SJSA1 (cell line): ENCODE measurements at regions not wholly inside any gene's neighbourhood (a gene's known extent, or its start where the extent isn't known, plus 50 kb on each side); places are given as distances from the start of the nearest gene placed in this dataset.
"Not testable (repeated sequence)": the region's sequence is repeated elsewhere in the genome, so short reads cannot be mapped to it uniquely, and the experiment has no call there.

Experiments used
- DNase-seq, 2 experiments: peaks; one replicate each; pipeline ENCODE4 v3.0.0-alpha.2; 2015 to 2020; ENCODE audit warnings: low spot score in 2 of 2, low read depth in 1 of 2
- H3K27ac ChIP-seq: fragments of 250-450 bp; sonication (Bioruptor Pico); 2 replicates; pipeline ENCODE4 v1.5.1; 2020; ENCODE audit warnings: mild to moderate bottlenecking, moderate library complexity
- H3K27me3 ChIP-seq: fragments of 250-450 bp; sonication (Bioruptor Pico); replicated peaks from 2 replicates; pipeline ENCODE4 v1.5.1; 2020; ENCODE audit warnings: mild to moderate bottlenecking, moderate library complexity
- H3K36me3 ChIP-seq: fragments of 250-450 bp; sonication (Bioruptor Pico); 2 replicates; pipeline ENCODE4 v1.5.1; 2020; ENCODE audit warnings: mild to moderate bottlenecking
- H3K4me1 ChIP-seq: fragments of 250-450 bp; sonication (Bioruptor Pico); replicated peaks from 2 replicates; pipeline ENCODE4 v1.6.1; 2021; ENCODE audit warnings: mild to moderate bottlenecking
- H3K4me3 ChIP-seq: fragments of 250-450 bp; sonication (Bioruptor Pico); 2 replicates; pipeline ENCODE4 v1.5.1; 2020; ENCODE audit warnings: mild to moderate bottlenecking
- H3K9me3 ChIP-seq: fragments of 250-450 bp; sonication (Bioruptor Pico); replicated peaks from 2 replicates; pipeline ENCODE4 v1.5.1; 2020; ENCODE audit warnings: mild to moderate bottlenecking

DNA sequence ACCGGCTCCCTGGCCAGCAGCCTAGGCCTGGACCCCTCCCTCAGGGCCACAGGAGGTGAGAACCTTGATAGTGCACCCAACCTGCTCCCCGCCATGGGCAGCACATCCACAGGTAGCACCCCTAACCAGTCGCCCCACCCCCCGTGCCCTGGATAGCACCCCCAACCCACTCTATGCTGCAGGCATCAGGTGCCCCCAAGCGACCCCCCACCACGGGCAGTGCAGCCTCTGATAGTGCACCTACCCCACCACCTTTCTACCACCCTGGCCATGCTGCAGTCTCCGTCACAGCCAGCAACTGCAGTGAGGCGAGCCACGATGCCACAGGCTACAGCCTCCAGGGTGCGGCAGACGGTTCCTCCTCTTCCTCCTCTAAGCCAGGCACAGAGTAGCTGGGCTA, 55.6 kb downstream of the SOWAHC start:
- Histone ChIP-seq H3K27ac (no peak overlapping the region), H3K36me3 (no peaks in the 10 kb centered on the region), H3K4me3 (no peak overlapping the region), H3K27me3 (peaks cover 3% of the 10 kb centered on the region; the same call in 1 of the 2 replicates), H3K4me1 (no peaks in the 10 kb centered on the region), H3K9me3 (no peaks in the 10 kb centered on the region; the same call in 1 of the 2 replicates)
- no peak for DNase-seq

DNA sequence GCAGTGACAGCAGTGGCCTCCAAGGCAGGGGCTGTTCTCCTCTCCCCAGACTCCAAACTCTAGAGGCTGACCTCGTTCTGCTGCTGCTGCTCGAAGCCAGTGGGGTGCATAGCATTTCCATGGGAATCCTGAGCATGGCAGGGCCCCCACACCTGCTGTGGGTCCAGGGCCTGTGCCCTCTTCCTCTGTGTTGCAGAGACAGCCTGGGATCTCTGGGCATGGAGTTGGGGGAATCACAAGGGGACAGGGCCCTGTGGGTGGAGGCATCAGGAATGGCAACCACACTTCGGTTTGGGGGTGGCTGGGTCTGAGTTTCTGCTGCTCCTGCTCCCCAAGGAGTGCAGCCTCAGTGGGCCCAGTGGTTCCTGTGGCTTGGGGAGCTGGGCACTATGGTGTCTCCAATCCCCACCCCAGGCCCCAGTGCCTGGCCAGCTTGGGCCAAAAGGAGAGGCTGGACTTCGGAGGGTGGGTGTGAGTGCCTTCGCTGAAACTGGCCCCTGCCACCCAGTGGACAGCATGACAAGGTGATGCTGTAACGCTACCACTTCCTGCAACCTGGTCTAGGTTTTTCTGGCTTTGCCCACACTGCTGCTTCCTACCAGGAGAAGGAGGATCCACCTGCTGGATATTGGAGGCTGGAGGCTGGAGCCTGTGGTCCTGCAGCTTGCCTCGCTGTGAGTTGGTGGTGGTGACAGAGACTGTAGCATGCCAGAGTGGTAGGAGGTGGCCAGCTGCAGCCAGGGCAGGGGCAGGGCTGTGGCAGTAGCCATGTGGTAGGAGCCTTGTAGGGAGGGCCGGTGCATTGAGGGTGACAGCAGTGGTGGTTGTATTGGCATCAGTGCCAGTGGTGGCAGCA, 56.6 kb downstream of the SOWAHC start:
- H3K4me1 ChIP-seq: no peaks in the 10 kb centered on the region

DNA sequence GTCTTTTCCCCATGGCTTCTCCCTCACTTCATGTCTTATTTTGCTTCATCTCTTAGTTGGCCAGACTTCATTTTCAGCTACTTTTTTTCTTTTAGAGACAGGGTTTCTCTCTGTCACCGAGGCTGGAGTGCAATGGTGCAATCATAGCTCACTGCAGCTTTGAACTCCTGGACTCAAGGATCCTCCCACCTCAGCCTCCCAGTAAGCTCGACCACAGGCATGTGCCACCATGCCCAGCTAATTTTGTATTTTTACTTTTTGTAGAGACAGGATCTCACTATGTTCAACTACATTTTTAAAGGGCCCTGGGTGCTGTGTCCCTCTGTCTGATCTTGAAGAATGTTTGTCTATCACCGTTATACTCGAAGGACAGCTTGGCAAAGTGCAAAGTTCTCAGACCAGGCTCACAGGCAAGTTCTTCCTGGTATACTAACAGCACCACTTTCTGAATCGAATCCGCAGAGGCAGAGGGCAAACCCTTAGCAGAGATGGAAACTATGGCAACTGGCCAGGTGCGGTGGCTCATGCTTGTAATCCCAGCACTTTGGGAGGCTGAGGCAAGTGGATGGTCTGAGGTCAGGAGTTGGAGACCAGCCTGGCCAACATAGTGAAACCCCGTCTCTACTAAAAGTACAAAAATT, 60.9 kb downstream of the SOWAHC start:
- Histone ChIP-seq H3K27me3 (no peaks in the 10 kb centered on the region), H3K4me1 (no peaks in the 10 kb centered on the region), H3K9me3 (no peaks in the 10 kb centered on the region), H3K4me3 (no peak overlapping the region), H3K27ac (no peak overlapping the region), H3K36me3 (no peaks in the 10 kb centered on the region)
- no peak for DNase-seq

More for the DNA sequence above, 56.6 kb downstream of the SOWAHC start:
- H3K27me3 ChIP-seq: peaks cover 3% of the 10 kb centered on the region; the same call in 1 of the 2 replicates
- H3K9me3 ChIP-seq: no peaks in the 10 kb centered on the region; the same call in 1 of the 2 replicates
- H3K4me3 ChIP-seq: no peak overlapping the region
- H3K27ac ChIP-seq: no peak overlapping the region
- no peak for DNase-seq
- H3K36me3 ChIP-seq: no peaks in the 10 kb centered on the region

DNA sequence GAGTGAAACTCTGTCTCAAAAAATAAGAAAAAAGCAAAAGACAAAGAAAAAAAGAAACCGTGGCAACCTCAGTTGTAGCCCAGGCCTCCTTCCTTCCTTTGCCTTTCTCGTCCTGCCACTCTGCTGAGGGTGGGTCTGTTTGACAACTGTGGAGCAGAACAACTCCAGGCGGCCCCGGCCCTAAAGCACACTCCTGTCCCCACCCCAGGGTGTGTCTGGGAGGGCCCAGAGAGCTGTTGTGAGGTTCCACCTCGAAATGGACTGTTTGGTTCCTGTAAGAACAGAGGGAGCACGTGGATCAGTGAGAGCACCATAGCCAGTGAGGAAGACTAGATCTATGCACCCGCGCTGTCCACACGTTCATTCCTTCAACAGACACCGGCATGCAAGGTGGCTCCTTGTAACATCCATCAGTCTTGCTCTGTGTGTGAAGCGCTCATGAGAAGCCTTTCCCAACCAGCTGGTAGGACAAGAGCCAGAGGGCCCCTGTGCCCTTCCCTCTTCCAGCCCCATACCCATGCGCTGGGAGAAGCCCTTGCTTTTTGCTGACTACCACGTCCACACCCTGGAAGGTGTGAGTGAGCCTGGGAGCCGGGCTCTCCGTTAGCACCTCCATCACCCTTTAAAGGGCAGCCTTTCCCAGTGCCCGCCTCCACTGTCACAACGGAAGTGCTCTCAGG, 61.6 kb downstream of the SOWAHC start:
- no peaks in the 10 kb centered on the region for H3K36me3 ChIP-seq
- no peaks in the 10 kb centered on the region for H3K9me3 ChIP-seq
- no peak overlapping the region for H3K27ac ChIP-seq
- DNase-seq: no peak
- H3K27me3 ChIP-seq: no peaks in the 10 kb centered on the region
- H3K4me3 ChIP-seq: no peak overlapping the region
- H3K4me1 ChIP-seq: no peaks in the 10 kb centered on the region

DNA sequence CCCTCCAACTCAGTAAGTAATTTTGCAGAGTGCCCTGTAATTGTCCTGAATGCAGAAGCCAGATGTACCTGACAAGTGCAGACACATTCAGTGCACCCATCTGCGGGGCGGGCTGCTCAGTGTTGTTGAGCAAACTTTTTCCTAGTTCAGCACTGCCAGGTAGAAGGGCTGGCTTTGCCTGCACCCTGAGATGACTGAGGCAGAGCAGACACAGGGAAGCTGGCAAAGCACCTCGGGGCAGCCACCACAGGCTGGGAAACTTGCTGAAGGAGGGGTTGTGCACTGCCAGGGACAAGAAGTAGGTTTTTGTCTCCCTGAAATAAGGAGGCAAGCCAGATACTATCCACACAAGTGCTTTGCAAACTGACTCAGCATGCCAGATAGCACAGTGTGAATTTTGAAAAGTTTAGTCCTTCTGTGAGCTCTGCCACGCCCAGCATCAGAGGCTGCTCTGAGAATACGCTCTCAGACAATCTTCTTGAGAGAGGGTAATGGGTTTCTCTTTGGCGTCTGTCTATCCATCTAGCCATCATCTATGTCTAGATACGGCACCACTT, 62.3 kb downstream of the SOWAHC start:
- H3K9me3 ChIP-seq: no peaks in the 10 kb centered on the region
- H3K4me1 ChIP-seq: no peaks in the 10 kb centered on the region
- DNase-seq: no peak
- no peak overlapping the region for H3K27ac ChIP-seq
- no peak overlapping the region for H3K4me3 ChIP-seq
- H3K36me3 ChIP-seq: no peaks in the 10 kb centered on the region
- no peaks in the 10 kb centered on the region for H3K27me3 ChIP-seq

DNA sequence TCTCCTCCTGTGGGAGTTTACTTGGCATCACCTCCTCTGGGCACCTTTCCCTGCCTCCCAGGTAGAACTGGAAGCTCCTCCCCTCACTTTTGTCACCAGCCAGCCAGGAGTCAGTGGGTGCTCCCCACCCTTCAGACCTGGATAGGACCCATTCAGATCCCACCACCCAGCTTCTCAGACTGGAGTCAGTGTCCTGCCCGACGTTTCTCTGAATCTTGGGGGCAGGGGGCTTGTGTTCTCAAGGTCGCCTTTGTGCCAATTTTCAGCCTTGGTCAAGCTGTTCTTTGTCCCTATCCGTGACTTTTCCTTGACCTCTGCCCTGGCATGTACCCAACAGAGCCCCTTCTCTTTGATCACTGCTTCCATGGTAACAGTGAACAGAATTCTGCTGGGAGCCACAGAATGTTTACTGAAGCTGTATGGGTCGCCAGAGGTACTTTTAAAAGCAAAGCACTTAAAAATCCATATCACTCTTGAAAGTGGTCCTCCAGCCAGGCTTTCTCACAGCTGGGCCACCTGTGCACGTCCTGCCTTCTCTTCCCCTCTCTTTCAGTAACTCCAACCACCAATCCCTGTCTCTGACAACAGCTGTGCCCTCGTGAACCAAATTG, 63.1 kb downstream of the SOWAHC start:
- not testable (repeated sequence) for H3K4me1 ChIP-seq, H3K27me3 ChIP-seq, H3K9me3 ChIP-seq, DNase-seq, H3K36me3 ChIP-seq, H3K4me3 ChIP-seq, H3K27ac ChIP-seq

DNA sequence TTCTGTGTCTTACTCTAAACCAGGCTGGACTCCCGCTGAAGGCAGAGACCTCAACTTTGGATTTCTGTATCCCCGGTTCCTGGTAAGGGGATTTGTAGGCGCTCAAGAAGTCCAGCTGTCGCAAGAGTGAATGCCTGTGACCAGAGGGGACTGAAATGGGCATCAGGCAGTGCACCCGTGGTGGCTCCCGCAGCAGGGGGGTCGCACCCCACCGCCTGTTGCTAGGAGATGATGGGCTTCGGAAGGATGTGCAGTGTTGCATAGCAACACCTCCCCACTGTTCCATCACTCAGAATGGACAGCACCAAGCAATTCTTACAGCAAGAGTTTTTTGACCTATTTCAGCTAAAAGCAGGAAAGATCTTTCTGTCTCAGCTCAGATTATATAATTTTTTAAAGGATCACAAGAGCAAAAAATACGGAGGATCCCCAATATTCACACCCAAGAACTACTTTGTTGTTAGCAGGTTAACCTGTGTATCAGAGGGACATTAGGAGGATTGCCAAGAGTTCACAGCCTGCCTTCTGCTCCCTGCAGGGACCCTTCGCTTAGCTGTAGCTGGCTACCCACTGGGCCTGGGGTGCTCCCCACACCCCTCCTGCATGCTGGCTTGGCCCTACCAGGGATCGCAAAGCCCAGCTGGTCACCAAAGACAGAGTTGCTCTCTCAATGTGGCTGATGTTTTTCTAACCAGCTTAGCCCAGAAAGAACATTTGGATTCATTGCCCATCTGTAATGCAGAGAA, 63.8 kb downstream of the SOWAHC start:
- H3K27me3 ChIP-seq: no peaks in the 10 kb centered on the region
- no peak overlapping the region for H3K4me3 ChIP-seq
- H3K27ac ChIP-seq: no peak overlapping the region
- DNase-seq: no peak
- no peaks in the 10 kb centered on the region for H3K4me1 ChIP-seq
- no peaks in the 10 kb centered on the region for H3K9me3 ChIP-seq
- no peaks in the 10 kb centered on the region for H3K36me3 ChIP-seq

DNA sequence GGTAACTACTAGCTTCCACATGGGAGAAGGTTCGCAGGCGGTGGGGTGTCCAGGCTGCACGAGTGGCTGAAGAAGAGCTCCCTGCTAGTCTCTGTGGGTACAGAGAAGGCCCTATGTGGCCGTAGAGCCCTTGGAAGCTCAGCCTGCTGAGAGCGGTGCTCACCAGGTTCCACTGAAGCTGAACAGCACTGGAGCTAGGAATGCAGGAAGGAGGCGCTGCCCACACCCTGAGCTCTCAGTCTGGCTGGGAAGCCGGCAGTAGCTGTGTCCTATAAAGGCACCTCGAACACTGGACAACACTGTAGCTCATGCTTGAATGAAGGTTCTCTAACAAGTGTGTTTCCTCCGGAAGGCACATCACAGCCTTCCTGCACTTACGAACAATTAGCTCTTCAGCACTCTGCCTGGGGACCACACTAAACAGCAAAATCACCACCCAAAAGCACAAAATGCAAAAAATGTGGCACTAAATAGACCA, 64.6 kb downstream of the SOWAHC start:
- not testable (repeated sequence) for H3K9me3 ChIP-seq, H3K4me3 ChIP-seq, H3K27ac ChIP-seq, DNase-seq, H3K36me3 ChIP-seq, H3K4me1 ChIP-seq, H3K27me3 ChIP-seq

DNA sequence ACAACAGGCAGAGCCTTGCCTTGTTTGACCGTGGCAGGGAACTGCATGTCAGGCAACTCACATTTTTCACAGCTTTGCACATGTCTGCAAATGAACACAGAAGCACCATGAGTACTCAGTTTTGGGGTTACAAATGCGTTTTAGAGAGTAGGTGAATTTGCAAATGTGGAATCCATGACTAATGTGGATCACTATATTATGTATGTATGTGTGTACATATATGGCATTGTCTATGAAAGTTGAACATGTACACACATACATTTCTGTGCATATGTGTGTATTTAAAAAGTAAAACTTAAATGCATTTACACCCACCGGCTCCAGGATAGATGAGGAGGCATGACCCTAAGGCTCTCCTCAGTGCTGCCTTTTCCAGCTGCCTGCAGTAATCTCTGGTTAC, 65.1 kb downstream of the SOWAHC start:
- no peaks in the 10 kb centered on the region for H3K9me3 ChIP-seq
- no peak overlapping the region for H3K27ac ChIP-seq
- no peak for DNase-seq
- H3K27me3 ChIP-seq: no peaks in the 10 kb centered on the region
- no peaks in the 10 kb centered on the region for H3K36me3 ChIP-seq
- H3K4me1 ChIP-seq: no peaks in the 10 kb centered on the region
- H3K4me3 ChIP-seq: no peak overlapping the region

DNA sequence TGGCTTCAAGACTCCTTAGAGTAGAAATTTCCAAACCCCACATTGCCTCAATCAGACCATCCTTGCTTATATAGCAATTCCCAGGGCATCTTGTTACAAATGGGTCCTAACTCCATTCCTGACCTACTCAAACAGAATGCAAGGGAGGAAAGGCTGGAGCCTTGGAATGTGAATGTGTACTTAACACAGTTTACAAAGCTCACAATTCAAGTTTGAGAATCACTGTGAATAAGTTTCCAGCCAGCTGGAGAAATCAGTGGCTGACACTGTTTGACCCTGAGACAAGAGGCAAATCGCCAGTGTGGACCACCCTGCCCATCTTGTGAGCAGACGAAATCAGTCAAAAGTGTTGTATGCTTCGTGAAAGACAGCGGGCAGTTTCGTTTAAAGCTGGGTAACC, 65.5 kb downstream of the SOWAHC start:
- H3K27me3 ChIP-seq: no peaks in the 10 kb centered on the region
- DNase-seq: no peak
- no peak overlapping the region for H3K4me3 ChIP-seq
- no peak overlapping the region for H3K27ac ChIP-seq
- H3K36me3 ChIP-seq: no peaks in the 10 kb centered on the region
- no peaks in the 10 kb centered on the region for H3K4me1 ChIP-seq
- H3K9me3 ChIP-seq: no peaks in the 10 kb centered on the region

DNA sequence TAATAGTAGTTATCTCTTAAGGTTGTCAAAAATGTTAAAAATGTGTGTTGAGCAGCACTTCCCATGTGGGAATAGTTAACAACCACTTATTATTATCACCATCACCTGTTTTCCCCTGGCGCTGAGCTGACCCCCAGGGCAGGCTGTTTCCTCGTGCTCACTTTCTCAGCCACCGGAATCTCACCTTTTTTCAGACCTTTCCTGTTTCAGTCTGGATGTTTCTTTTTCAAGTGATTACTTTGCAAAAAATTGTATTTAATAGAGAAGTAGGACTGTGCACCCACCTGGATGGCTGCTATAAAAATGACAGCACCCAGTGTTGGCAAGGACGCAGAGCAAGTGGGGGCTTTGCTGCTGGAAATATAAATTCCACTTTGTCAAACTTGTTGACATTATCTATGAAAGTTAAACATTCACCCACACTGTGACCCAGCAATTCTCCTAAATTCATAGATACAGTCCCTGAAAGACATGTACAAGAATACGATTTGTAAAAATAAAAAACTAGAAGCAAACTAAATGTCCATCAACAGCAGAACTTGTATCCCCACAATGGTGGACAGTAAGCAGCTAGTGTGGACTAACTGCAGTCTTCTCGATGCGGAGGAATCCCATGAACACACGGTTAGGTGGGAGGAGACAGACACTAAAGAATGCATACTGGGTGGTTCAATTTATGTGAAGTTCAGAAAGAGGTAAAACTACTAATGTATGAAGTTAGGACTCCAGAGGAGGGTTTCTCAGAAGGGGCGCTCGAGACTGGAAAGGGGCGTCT, 66.5 kb downstream of the SOWAHC start:
- Histone ChIP-seq H3K36me3 (no peaks in the 10 kb centered on the region), H3K9me3 (no peaks in the 10 kb centered on the region), H3K27ac (no peak overlapping the region), H3K4me1 (no peaks in the 10 kb centered on the region), H3K27me3 (no peaks in the 10 kb centered on the region), H3K4me3 (no peak overlapping the region)
- DNase-seq: no peak

DNA sequence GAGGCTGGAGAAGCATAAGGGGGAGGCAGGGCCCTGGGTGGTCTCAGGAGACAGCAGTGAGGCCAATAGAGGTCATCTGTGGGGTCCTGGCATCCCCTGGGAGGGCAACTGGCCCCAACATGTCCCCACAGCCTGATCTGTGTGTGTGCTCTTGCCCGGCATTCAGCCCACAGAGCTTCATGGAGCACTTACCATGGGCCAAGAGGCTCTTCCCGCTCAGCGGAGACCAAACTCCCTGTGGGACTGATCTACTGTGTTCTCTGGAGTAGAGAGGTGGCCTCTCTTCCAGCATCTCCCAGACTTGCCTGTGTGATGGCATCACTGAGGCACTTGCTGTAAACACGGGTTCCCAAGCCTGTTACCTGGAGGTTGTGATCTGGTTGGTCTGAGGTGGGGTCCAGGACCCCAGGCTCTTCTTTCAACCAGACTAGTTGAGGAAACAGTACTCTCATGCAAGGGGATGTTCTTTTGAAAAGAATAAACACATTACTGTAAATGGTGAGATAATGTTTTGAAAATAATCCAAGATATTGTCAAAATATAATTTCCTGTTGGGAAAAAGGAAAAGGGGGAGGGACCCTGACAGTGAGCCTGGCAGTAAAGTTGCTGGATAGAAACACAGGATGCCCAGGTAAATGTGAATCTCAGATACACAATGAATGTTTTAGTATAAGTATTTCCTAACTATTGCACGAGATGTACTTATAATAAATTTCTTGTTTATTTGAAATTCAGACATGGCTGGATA, 67.6 kb downstream of the SOWAHC start:
- Histone ChIP-seq H3K27ac (no peak overlapping the region), H3K36me3 (no peaks in the 10 kb centered on the region), H3K4me3 (no peak overlapping the region), H3K27me3 (no peaks in the 10 kb centered on the region), H3K4me1 (no peaks in the 10 kb centered on the region), H3K9me3 (no peaks in the 10 kb centered on the region)
- DNase-seq: no peak
